SK-N-MC (cell line): ENCODE measurements at regions not wholly inside any gene's neighbourhood (a gene's known extent, or its start where the extent isn't known, plus 50 kb on each side); places are given as distances from the start of the nearest gene placed in this dataset.

Source experiments
- EZH2 ChIP-seq: fragments of 200-600 bp; sonication (generic); IDR thresholded peaks from one replicate; pipeline ENCODE4 v1.6.1; 2017; ENCODE audit warnings: antibody characterized with exemption
- POLR2AphosphoS5 ChIP-seq: IDR thresholded peaks from 2 replicates; pipeline ENCODE4 v1.6.1; 2012; ENCODE audit warnings: mild to moderate bottlenecking, low read depth, low read length, borderline replicate concordance

GRCh38 chr6:27568226-27568897 lies 95.5 kb upstream of the ZNF184 start:
- TF ChIP-seq EZH2 = no peak
- no peak for TF ChIP-seq POLR2AphosphoS5
